ENCODE measurements at regions not wholly inside any gene's neighbourhood (a gene's known extent, or its start where the extent isn't known, plus 50 kb on each side); places are given as distances from the start of the nearest gene placed in this dataset.

- TF ChIP-seq POLR2A (IDR thresholded peaks at IDR 0.05) (no peak), CTCF (IDR thresholded peaks at IDR 0.05) (no peak), EP300 (IDR thresholded peaks at IDR 0.05) (no peak)
These were observed 105.1 kb upstream of the GALNT5 start for GRCh38 chr2:157152362-157152761.
